H1 (cell line): ENCODE measurements at regions not wholly inside any gene's neighbourhood (a gene's known extent, or its start where the extent isn't known, plus 50 kb on each side); places are given as distances from the start of the nearest gene placed in this dataset.

Experiments used
- BACH1 ChIP-seq: IDR thresholded peaks from 2 replicates; pipeline ENCODE4 v1.6.1; 2012; ENCODE audit warnings: low read length, improper control_type of control experiment
- CBX5 ChIP-seq: fragments of 300-800, 300-1000 bp; sonication (generic); IDR thresholded peaks from 2 replicates; pipeline ENCODE4 v1.7.1; 2016; ENCODE audit warnings: antibody characterized with exemption, low read length, low read depth
- JUND ChIP-seq: IDR thresholded peaks from 2 replicates; pipeline ENCODE4 v1.6.1; 2011; ENCODE audit warnings: mild to moderate bottlenecking, improper control_type of control experiment, low read length
- NANOG ChIP-seq: IDR thresholded peaks from 2 replicates; pipeline ENCODE4 v1.6.1; 2011; ENCODE audit warnings: low read length, low read depth, mild to moderate bottlenecking, inconsistent platforms; ENCODE audit not compliant: insufficient read depth, poor library complexity, severe bottlenecking
- RFX5 ChIP-seq: IDR thresholded peaks from 2 replicates; pipeline ENCODE4 v1.6.1; 2011; ENCODE audit warnings: low read depth, low read length, improper control_type of control experiment, borderline replicate concordance
- SRF ChIP-seq: IDR thresholded peaks from 2 replicates; pipeline ENCODE4 v1.6.1; 2011; ENCODE audit warnings: mild to moderate bottlenecking, low read depth, low read length, moderate library complexity
- ZNF274 ChIP-seq: IDR thresholded peaks from 2 replicates; pipeline ENCODE4 v1.7.0; 2012; ENCODE audit warnings: low read length, borderline replicate concordance; ENCODE audit errors: extremely low read depth
- TF ChIP-seq, protein P1 (sequence below): IDR thresholded peaks from 2 replicates; pipeline ENCODE4 v1.6.1; 2011; ENCODE audit warnings: low read length, improper control_type of control experiment
- TF ChIP-seq, protein P2 (sequence below), 3 experiments: IDR thresholded peaks; 1 replicate in 2 of 3; 2 replicates in 1 of 3; pipeline versions ENCODE4 v1.5.1 to v1.6.1; 2011; ENCODE audit warnings: low read length in 3 of 3, mild to moderate bottlenecking in 3 of 3, inconsistent platforms in 2 of 3, low read depth in 1 of 3, moderate library complexity in 1 of 3; ENCODE audit not compliant: insufficient read depth in 1 of 3; ENCODE audit errors: control extremely low read depth in 1 of 3
- TF ChIP-seq, protein P3 (sequence below): IDR thresholded peaks from 2 replicates; pipeline ENCODE4 v1.6.1; 2012; ENCODE audit warnings: low read length, inconsistent platforms

DNA sequence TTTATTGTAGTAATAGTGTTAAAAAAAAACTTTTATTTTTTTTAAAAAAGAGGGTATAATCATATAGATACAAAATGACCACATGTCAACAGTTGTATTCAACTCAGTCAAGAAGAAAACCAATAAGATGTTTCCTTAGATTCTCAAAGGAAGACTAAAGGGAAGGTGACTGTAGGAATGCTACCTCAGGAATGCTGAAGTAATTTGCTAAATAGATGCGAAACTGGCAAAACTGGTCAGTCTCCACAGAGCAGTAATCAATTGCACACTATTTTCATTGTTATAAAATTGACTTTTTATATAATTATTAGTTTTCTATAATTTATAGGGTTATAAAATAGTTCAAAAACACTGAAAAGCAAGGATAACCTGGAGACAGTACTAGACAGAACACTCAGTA lies 204.8 kb downstream of the GABRG2 start:
- TF ChIP-seq, protein P1, sequence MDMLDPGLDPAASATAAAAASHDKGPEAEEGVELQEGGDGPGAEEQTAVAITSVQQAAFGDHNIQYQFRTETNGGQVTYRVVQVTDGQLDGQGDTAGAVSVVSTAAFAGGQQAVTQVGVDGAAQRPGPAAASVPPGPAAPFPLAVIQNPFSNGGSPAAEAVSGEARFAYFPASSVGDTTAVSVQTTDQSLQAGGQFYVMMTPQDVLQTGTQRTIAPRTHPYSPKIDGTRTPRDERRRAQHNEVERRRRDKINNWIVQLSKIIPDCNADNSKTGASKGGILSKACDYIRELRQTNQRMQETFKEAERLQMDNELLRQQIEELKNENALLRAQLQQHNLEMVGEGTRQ: no peak
- TF ChIP-seq BACH1 (no peak), JUND (no peak), NANOG (no peak), RFX5 (no peak), ZNF274 (no peak), CBX5 (no peak), SRF (no peak)
- TF ChIP-seq, protein P2, sequence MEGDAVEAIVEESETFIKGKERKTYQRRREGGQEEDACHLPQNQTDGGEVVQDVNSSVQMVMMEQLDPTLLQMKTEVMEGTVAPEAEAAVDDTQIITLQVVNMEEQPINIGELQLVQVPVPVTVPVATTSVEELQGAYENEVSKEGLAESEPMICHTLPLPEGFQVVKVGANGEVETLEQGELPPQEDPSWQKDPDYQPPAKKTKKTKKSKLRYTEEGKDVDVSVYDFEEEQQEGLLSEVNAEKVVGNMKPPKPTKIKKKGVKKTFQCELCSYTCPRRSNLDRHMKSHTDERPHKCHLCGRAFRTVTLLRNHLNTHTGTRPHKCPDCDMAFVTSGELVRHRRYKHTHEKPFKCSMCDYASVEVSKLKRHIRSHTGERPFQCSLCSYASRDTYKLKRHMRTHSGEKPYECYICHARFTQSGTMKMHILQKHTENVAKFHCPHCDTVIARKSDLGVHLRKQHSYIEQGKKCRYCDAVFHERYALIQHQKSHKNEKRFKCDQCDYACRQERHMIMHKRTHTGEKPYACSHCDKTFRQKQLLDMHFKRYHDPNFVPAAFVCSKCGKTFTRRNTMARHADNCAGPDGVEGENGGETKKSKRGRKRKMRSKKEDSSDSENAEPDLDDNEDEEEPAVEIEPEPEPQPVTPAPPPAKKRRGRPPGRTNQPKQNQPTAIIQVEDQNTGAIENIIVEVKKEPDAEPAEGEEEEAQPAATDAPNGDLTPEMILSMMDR (IDR thresholded peaks at IDR 0.05; ENCODE audit: control extremely low read depth in 1 of 3, insufficient read depth in 1 of 3, low read depth in 1 of 3, low read length in 3 of 3): no peak
- TF ChIP-seq, protein P3, sequence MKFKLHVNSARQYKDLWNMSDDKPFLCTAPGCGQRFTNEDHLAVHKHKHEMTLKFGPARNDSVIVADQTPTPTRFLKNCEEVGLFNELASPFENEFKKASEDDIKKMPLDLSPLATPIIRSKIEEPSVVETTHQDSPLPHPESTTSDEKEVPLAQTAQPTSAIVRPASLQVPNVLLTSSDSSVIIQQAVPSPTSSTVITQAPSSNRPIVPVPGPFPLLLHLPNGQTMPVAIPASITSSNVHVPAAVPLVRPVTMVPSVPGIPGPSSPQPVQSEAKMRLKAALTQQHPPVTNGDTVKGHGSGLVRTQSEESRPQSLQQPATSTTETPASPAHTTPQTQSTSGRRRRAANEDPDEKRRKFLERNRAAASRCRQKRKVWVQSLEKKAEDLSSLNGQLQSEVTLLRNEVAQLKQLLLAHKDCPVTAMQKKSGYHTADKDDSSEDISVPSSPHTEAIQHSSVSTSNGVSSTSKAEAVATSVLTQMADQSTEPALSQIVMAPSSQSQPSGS: no peak
